Activated T-helper 1 cell treated with anti-CD3 and anti-CD28 coated beads, Interleukin-2, amount 50 U/mL, for 16 hours (primary cell): ENCODE measurements at regions not wholly inside any gene's neighbourhood (a gene's known extent, or its start where the extent isn't known, plus 50 kb on each side); places are given as distances from the start of the nearest gene placed in this dataset.

Experiments
- DNase-seq, 2 donors: peaks; one replicate each; pipeline ENCODE4 v3.0.0-alpha.2; 2020; ENCODE audit warnings: low read depth in 1 of 2, low spot score in 1 of 2

GRCh38 chr15:96218623-96219455, 111.7 kb upstream of the NR2F2 start:
- DNase-seq, result no peak

GRCh38 chr15:96219681-96220080, 110.8 kb upstream of the NR2F2 start:
- DNase-seq, result no peak

- no peak for DNase-seq
Measured at GRCh38 chr15:96220657-96221056, 109.8 kb upstream of the NR2F2 start.

GRCh38 chr15:96222981-96223380, 107.5 kb upstream of the NR2F2 start:
- no peak for DNase-seq

- DNase-seq, result no peak
Measured at GRCh38 chr15:96223939-96224338, 106.6 kb upstream of the NR2F2 start.

- DNase-seq, result no peak
Measured at GRCh38 chr15:96225642-96226259, 104.7 kb upstream of the NR2F2 start.

GRCh38 chr15:96230526-96231181, 99.8 kb upstream of the NR2F2 start:
- no peak for DNase-seq

GRCh38 chr15:96232335-96232734, 98.2 kb upstream of the NR2F2 start:
- no peak for DNase-seq

- no peak for DNase-seq
Measured at GRCh38 chr15:96234109-96234892, 96.2 kb upstream of the NR2F2 start.

GRCh38 chr15:96237002-96237401, 93.5 kb upstream of the NR2F2 start:
- no peak for DNase-seq

GRCh38 chr15:96242761-96243160, 87.7 kb upstream of the NR2F2 start:
- DNase-seq, result no peak

GRCh38 chr15:96243701-96244100, 86.8 kb upstream of the NR2F2 start:
- no peak for DNase-seq

GRCh38 chr15:96245252-96245651, 85.2 kb upstream of the NR2F2 start:
- no peak for DNase-seq

GRCh38 chr15:96246057-96246456, 84.4 kb upstream of the NR2F2 start:
- DNase-seq, result no peak

- no peak for DNase-seq
Measured at GRCh38 chr15:96247621-96248305, 82.7 kb upstream of the NR2F2 start.

GRCh38 chr15:96252148-96252547, 78.4 kb upstream of the NR2F2 start:
- no peak for DNase-seq

- no peak for DNase-seq
Measured at GRCh38 chr15:96253006-96253747, 77.3 kb upstream of the NR2F2 start.

GRCh38 chr15:96254173-96254572, 76.3 kb upstream of the NR2F2 start:
- no peak for DNase-seq

- DNase-seq, result no peak
Measured at GRCh38 chr15:96255599-96255998, 74.9 kb upstream of the NR2F2 start.

- DNase-seq, result no peak
Measured at GRCh38 chr15:96261575-96262034, 68.9 kb upstream of the NR2F2 start.
